ENCODE measurements at regions not wholly inside any gene's neighbourhood (a gene's known extent, or its start where the extent isn't known, plus 50 kb on each side); places are given as distances from the start of the nearest gene placed in this dataset.

GRCh38 chr15:58271410-58271809 is 133.2 kb downstream of the AQP9 start:
- DNase-seq (ENCODE audit: low read depth in 2 of 2), result no peak

- no peak for DNase-seq (ENCODE audit: low read depth in 2 of 2)
Observed at GRCh38 chr15:58273104-58273503, 134.9 kb downstream of the AQP9 start.

GRCh38 chr15:58274885-58275284 is 136.7 kb downstream of the AQP9 start:
- DNase-seq (ENCODE audit: low read depth in 2 of 2), result no peak

- DNase-seq (ENCODE audit: low read depth in 2 of 2), result no peak
Observed at GRCh38 chr15:58275785-58276184, 137.6 kb downstream of the AQP9 start.

- DNase-seq (ENCODE audit: low read depth in 2 of 2), result no peak
Observed at GRCh38 chr15:58276924-58277323, 138.7 kb downstream of the AQP9 start.

- DNase-seq (ENCODE audit: low read depth in 2 of 2), result no peak
Observed at GRCh38 chr15:58277333-58277732, 139.2 kb downstream of the AQP9 start.

GRCh38 chr15:58279106-58279505 is 140.9 kb downstream of the AQP9 start:
- no peak for DNase-seq (ENCODE audit: low read depth in 2 of 2)

- DNase-seq (ENCODE audit: low read depth in 2 of 2), result no peak
Observed at GRCh38 chr15:58279654-58280053, 141.5 kb downstream of the AQP9 start.

- DNase-seq (ENCODE audit: low read depth in 2 of 2), result no peak
Observed at GRCh38 chr15:58282060-58282708, 144.0 kb downstream of the AQP9 start.

- no peak for DNase-seq (ENCODE audit: low read depth in 2 of 2)
Observed at GRCh38 chr15:58283302-58283701, 145.1 kb downstream of the AQP9 start.

- no peak for DNase-seq (ENCODE audit: low read depth in 2 of 2)
Observed at GRCh38 chr15:58284293-58284692, 146.1 kb downstream of the AQP9 start.

GRCh38 chr15:58285212-58285920 is 146.4 kb upstream of the LIPC start:
- no peak for DNase-seq (ENCODE audit: low read depth in 2 of 2)

- no peak for DNase-seq (ENCODE audit: low read depth in 2 of 2)
Observed at GRCh38 chr15:58285921-58286278, 145.9 kb upstream of the LIPC start.

- no peak for DNase-seq (ENCODE audit: low read depth in 2 of 2)
Observed at GRCh38 chr15:58286523-58286922, 145.3 kb upstream of the LIPC start.

- no peak for DNase-seq (ENCODE audit: low read depth in 2 of 2)
Observed at GRCh38 chr15:58287891-58288290, 143.9 kb upstream of the LIPC start.

- DNase-seq (ENCODE audit: low read depth in 2 of 2), result no peak
Observed at GRCh38 chr15:58288592-58288991, 143.2 kb upstream of the LIPC start.

- DNase-seq (ENCODE audit: low read depth in 2 of 2), result no peak
Observed at GRCh38 chr15:58291848-58292247, 139.9 kb upstream of the LIPC start.

GRCh38 chr15:58292751-58293175 is 139.0 kb upstream of the LIPC start:
- DNase-seq (ENCODE audit: low read depth in 2 of 2), result no peak

- no peak for DNase-seq (ENCODE audit: low read depth in 2 of 2)
Observed at GRCh38 chr15:58293622-58294550, 137.9 kb upstream of the LIPC start.

- no peak for DNase-seq (ENCODE audit: low read depth in 2 of 2)
Observed at GRCh38 chr15:58294681-58295254, 137.0 kb upstream of the LIPC start.

GRCh38 chr15:58295637-58296215 is 136.1 kb upstream of the LIPC start:
- no peak for DNase-seq (ENCODE audit: low read depth in 2 of 2)

GRCh38 chr15:58296276-58296675 is 135.5 kb upstream of the LIPC start:
- DNase-seq (ENCODE audit: low read depth in 2 of 2), result no peak

Measured in activated CD8-positive, alpha-beta memory T cell treated with anti-CD3 and anti-CD28 coated beads for 4 hours (primary cell).